ENCODE measurements at regions not wholly inside any gene's neighbourhood (a gene's known extent, or its start where the extent isn't known, plus 50 kb on each side); places are given as distances from the start of the nearest gene placed in this dataset.
A peak's percentile ranks its signal among the peaks of the same experiment; 100 is the strongest.

DNA sequence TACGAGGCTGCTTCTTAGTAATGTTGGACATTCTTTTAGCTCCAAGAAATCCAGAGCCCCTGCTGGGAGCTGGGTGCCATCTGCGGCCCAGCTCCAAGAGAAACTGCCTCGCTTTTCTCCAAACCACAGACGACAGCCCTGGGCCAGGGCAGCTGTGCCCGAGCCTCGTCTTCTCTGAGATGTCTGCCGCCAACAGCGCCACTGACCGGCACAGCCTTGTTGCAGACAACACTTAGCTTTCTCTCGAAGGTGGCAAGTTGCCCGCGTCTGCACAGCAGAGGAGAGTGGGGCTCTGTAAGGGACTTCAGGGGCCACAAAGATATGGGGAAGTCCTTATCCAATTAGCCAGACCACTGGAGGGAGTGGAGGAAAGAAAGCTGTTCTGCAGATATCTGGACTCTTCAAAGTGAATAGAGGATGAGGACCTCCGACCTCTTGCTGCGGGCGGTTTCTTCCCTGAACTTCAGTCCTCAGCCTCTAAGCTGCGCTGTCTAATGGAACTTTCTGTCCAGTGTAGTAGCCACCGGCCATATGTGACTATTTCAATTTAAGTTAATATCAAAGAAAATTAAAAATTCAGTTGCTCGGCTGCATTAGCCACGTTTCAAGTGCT is 63.9 kb upstream of the DISP3 start:
- Mint-ChIP-seq H3K9me3 (no peaks in the 10 kb centered on the region; the same call in 2 of the 3 replicates), H3K36me3 (ENCODE audit: low read depth) (no peaks in the 10 kb centered on the region), H3K27me3 (ENCODE audit: insufficient read depth, low read depth, poor library complexity) (peaks cover 3% of the 10 kb centered on the region), H3K27ac (no peak overlapping the region), H3K4me3 (no peak overlapping the region), H3K4me1 (peaks cover 36% of the 10 kb centered on the region)
- Histone ChIP-seq H3K4me1 (ENCODE audit: insufficient read depth) (peaks cover 30% of the 10 kb centered on the region), H3K36me3 (ENCODE audit: insufficient read depth) (no peaks in the 10 kb centered on the region), H3F3A (replicated peaks; ENCODE audit: low read depth) (0 out of 2 replicates have a peak, but pooled peaks cover 2% of the 10 kb centered on the region), H2AFZ (no peak overlapping the region), H3K4me2 (no peak overlapping the region), H3K79me2 (replicated peaks; ENCODE audit: insufficient read depth) (no peaks in the 10 kb centered on the region), H4K20me1 (replicated peaks; ENCODE audit: insufficient read depth) (no peaks in the 10 kb centered on the region), H3K27ac (ENCODE audit: low read depth) (no peak overlapping the region), H3K4me3 (no peak overlapping the region), H3K27me3 (ENCODE audit: insufficient read depth) (no peaks in the 10 kb centered on the region), H3K9me2 (ENCODE audit: insufficient read depth) (no peaks in the 10 kb centered on the region)
- ATAC-seq (no peak), DNase-seq (ENCODE audit: low spot score) (no peak)
- TF ChIP-seq NANOG (IDR thresholded peaks at IDR 0.05; ENCODE audit: borderline replicate concordance): no peak
- no peak for TF ChIP-seq ZNF331 (CRISPR knock-in tag; IDR thresholded peaks at IDR 0.05; ENCODE audit: low read depth)
- no peak for TF ChIP-seq POLR2AphosphoS5 (IDR thresholded peaks at IDR 0.05; ENCODE audit: low read depth)
- no peak for TF ChIP-seq JUNB (IDR thresholded peaks at IDR 0.05; ENCODE audit: unreplicated experiment)
- TF ChIP-seq, protein P1, sequence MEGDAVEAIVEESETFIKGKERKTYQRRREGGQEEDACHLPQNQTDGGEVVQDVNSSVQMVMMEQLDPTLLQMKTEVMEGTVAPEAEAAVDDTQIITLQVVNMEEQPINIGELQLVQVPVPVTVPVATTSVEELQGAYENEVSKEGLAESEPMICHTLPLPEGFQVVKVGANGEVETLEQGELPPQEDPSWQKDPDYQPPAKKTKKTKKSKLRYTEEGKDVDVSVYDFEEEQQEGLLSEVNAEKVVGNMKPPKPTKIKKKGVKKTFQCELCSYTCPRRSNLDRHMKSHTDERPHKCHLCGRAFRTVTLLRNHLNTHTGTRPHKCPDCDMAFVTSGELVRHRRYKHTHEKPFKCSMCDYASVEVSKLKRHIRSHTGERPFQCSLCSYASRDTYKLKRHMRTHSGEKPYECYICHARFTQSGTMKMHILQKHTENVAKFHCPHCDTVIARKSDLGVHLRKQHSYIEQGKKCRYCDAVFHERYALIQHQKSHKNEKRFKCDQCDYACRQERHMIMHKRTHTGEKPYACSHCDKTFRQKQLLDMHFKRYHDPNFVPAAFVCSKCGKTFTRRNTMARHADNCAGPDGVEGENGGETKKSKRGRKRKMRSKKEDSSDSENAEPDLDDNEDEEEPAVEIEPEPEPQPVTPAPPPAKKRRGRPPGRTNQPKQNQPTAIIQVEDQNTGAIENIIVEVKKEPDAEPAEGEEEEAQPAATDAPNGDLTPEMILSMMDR (conservative IDR thresholded peaks at IDR 0.05; ENCODE audit: low read depth in 2 of 2): peak in 1 of 2 experiments; percentile 6; a peak in 3 of 4 replicates

DNA sequence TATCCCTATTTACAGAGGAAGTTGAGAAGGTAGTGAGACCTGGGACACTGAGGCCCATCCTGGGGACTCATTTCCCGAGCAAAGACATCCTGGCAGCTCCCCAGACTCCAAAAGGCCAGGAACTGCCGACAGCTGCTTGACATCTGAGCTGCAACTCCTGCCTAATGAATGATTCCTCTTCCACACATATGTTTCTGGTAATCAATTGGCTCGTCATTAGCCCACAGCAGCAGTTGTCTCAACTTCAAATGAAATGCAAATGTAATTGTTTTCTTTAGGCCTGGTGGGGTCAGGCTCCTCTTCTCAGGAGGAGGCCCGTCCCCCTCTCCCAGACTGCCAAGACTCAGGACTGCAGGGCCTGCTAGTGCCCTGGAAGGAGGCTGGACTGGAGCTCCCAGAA is 61.8 kb upstream of the DISP3 start:
- H3K27me3 Mint-ChIP-seq (ENCODE audit: insufficient read depth, low read depth, poor library complexity): peaks cover 6% of the 10 kb centered on the region
- H3K27me3 ChIP-seq (ENCODE audit: insufficient read depth): no peaks in the 10 kb centered on the region
- 0 out of 2 replicates have a peak, but pooled peaks cover 2% of the 10 kb centered on the region for H3F3A ChIP-seq (replicated peaks; ENCODE audit: low read depth)
- H3K4me3 ChIP-seq: no peak overlapping the region
- no peaks in the 10 kb centered on the region for H3K36me3 ChIP-seq (ENCODE audit: insufficient read depth)
- H3K4me1 Mint-ChIP-seq: peaks cover 35% of the 10 kb centered on the region
- no peak overlapping the region for H2AFZ ChIP-seq
- H3K9me2 ChIP-seq (ENCODE audit: insufficient read depth): no peaks in the 10 kb centered on the region
- peak overlapping the region; percentile 51; the same call in 1 of the 2 replicates for H3K4me2 ChIP-seq
- H3K9me3 Mint-ChIP-seq: no peaks in the 10 kb centered on the region; the same call in 2 of the 3 replicates
- H3K79me2 ChIP-seq (replicated peaks; ENCODE audit: insufficient read depth): no peaks in the 10 kb centered on the region
- DNase-seq (ENCODE audit: low spot score) (no peak), ATAC-seq (peak; percentile 54)
- no peak overlapping the region for H3K27ac ChIP-seq (ENCODE audit: low read depth)
- H3K4me1 ChIP-seq (ENCODE audit: insufficient read depth): peaks cover 30% of the 10 kb centered on the region
- no peaks in the 10 kb centered on the region for H4K20me1 ChIP-seq (replicated peaks; ENCODE audit: insufficient read depth)
- H3K27ac Mint-ChIP-seq: no peak overlapping the region
- no peaks in the 10 kb centered on the region for H3K36me3 Mint-ChIP-seq (ENCODE audit: low read depth)
- H3K4me3 Mint-ChIP-seq: no peak overlapping the region
- TF ChIP-seq, protein P2, sequence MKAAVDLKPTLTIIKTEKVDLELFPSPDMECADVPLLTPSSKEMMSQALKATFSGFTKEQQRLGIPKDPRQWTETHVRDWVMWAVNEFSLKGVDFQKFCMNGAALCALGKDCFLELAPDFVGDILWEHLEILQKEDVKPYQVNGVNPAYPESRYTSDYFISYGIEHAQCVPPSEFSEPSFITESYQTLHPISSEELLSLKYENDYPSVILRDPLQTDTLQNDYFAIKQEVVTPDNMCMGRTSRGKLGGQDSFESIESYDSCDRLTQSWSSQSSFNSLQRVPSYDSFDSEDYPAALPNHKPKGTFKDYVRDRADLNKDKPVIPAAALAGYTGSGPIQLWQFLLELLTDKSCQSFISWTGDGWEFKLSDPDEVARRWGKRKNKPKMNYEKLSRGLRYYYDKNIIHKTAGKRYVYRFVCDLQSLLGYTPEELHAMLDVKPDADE (IDR thresholded peaks at IDR 0.05): no peak
- TF ChIP-seq CREB1 (CRISPR knock-in tag; IDR thresholded peaks at IDR 0.05; ENCODE audit: low read depth): no peak
- TF ChIP-seq ZNF114 (CRISPR knock-in tag; IDR thresholded peaks at IDR 0.05): no peak
- TF ChIP-seq ZNF331 (CRISPR knock-in tag; IDR thresholded peaks at IDR 0.05; ENCODE audit: low read depth): no peak
- TF ChIP-seq, protein P1 (conservative IDR thresholded peaks at IDR 0.05; ENCODE audit: low read depth in 2 of 2): no peak
- TF ChIP-seq JUNB (IDR thresholded peaks at IDR 0.05; ENCODE audit: unreplicated experiment): no peak
- TF ChIP-seq, protein P3, sequence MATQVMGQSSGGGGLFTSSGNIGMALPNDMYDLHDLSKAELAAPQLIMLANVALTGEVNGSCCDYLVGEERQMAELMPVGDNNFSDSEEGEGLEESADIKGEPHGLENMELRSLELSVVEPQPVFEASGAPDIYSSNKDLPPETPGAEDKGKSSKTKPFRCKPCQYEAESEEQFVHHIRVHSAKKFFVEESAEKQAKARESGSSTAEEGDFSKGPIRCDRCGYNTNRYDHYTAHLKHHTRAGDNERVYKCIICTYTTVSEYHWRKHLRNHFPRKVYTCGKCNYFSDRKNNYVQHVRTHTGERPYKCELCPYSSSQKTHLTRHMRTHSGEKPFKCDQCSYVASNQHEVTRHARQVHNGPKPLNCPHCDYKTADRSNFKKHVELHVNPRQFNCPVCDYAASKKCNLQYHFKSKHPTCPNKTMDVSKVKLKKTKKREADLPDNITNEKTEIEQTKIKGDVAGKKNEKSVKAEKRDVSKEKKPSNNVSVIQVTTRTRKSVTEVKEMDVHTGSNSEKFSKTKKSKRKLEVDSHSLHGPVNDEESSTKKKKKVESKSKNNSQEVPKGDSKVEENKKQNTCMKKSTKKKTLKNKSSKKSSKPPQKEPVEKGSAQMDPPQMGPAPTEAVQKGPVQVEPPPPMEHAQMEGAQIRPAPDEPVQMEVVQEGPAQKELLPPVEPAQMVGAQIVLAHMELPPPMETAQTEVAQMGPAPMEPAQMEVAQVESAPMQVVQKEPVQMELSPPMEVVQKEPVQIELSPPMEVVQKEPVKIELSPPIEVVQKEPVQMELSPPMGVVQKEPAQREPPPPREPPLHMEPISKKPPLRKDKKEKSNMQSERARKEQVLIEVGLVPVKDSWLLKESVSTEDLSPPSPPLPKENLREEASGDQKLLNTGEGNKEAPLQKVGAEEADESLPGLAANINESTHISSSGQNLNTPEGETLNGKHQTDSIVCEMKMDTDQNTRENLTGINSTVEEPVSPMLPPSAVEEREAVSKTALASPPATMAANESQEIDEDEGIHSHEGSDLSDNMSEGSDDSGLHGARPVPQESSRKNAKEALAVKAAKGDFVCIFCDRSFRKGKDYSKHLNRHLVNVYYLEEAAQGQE (IDR thresholded peaks at IDR 0.05; ENCODE audit: unreplicated experiment): no peak
- no peak for TF ChIP-seq NANOG (IDR thresholded peaks at IDR 0.05; ENCODE audit: borderline replicate concordance)

Data from GM23338 (cell line).